ENCODE measurements at regions not wholly inside any gene's neighbourhood (a gene's known extent, or its start where the extent isn't known, plus 50 kb on each side); places are given as distances from the start of the nearest gene placed in this dataset.

GRCh38 chr14:87231336-87232026 lies 761.5 kb downstream of the GALC start:
- H3K56ac ChIP-seq (ENCODE audit: extremely low read depth, insufficient read depth, low read length): no peak overlapping the region
- ATAC-seq (ENCODE audit: low read depth): no peak

More at GRCh38 chr14:87231336-87232026, 761.5 kb downstream of the GALC start:
- Histone ChIP-seq H3K9ac (ENCODE audit: low read depth, low read length) (no peak overlapping the region), H2BK120ac (ENCODE audit: low read depth, low read length) (no peak overlapping the region), H3K23ac (ENCODE audit: low read depth, low read length) (no peak overlapping the region), H3K9me3 (ENCODE audit: control insufficient read depth, insufficient read depth, low read length) (peaks cover 2% of the 10 kb centered on the region; the same call in 1 of the 2 replicates), H3K4me3 (ENCODE audit: insufficient read depth, low read depth, low read length) (no peak overlapping the region), H2AK9ac (replicated peaks; ENCODE audit: low read depth, low read length, poor library complexity) (no peak overlapping the region), H3K4ac (ENCODE audit: low read depth, low read length) (no peak overlapping the region), H3K27ac (ENCODE audit: insufficient read depth, low read length) (no peak overlapping the region), H2BK5ac (ENCODE audit: low read depth, low read length, poor library complexity, severe bottlenecking) (no peak overlapping the region), H2AFZ (replicated peaks; ENCODE audit: low read length, poor library complexity) (no peak overlapping the region), H4K20me1 (ENCODE audit: insufficient read depth, low read length) (no peaks in the 10 kb centered on the region), H3K14ac (replicated peaks; ENCODE audit: low read depth, low read length) (no peak overlapping the region), H2AK5ac (ENCODE audit: low read depth, low read length) (no peak overlapping the region), H4K91ac (ENCODE audit: insufficient read depth, low read depth, low read length) (no peak overlapping the region), H4K8ac (ENCODE audit: low read depth in 2 of 2, low read length in 2 of 2) (no peak overlapping the region), H3K4me2 (ENCODE audit: low read depth, low read length) (no peak overlapping the region), H3K18ac (ENCODE audit: low read depth, low read length) (no peak overlapping the region), H2BK20ac (ENCODE audit: low read depth, low read length) (no peak overlapping the region), H3K27me3 (ENCODE audit: control insufficient read depth, insufficient read depth, low read length) (no peaks in the 10 kb centered on the region), H3K9me1 (ENCODE audit: insufficient read depth, low read length) (no peaks in the 10 kb centered on the region), H2BK15ac (ENCODE audit: low read depth, low read length) (no peak overlapping the region), H3K36me3 (ENCODE audit: control insufficient read depth, insufficient read depth, low read length) (no peaks in the 10 kb centered on the region), H3K79me1 (ENCODE audit: low read depth in 1 of 2, low read length in 2 of 2) (no peaks in the 10 kb centered on the region), H4K5ac (ENCODE audit: low read depth, low read length) (no peak overlapping the region), H3K4me1 (ENCODE audit: control insufficient read depth, insufficient read depth, low read length) (no peaks in the 10 kb centered on the region)
- in situ Hi-C loops (cut with MboI; ENCODE audit: low sequenced_read_pairs) (no loop called here), dilution Hi-C loops (cut with HindIII; ENCODE audit: low sequenced_read_pairs, unreplicated experiment) (no loop called here), intact Hi-C loops (cut with micrococcal nuclease) (no loop called here)
- DNase-seq: no peak
- TF ChIP-seq MAFK (IDR thresholded peaks at IDR 0.05; ENCODE audit: low read depth, low read length) (no peak), CTCF (conservative IDR thresholded peaks at IDR 0.05; ENCODE audit: low read depth, low read length) (no peak), POLR2A (IDR thresholded peaks at IDR 0.05; ENCODE audit: low read depth, low read length) (no peak), RAD21 (IDR thresholded peaks at IDR 0.05; ENCODE audit: low read length) (no peak), SMC3 (IDR thresholded peaks at IDR 0.05; ENCODE audit: low read depth, low read length) (no peak), BHLHE40 (IDR thresholded peaks at IDR 0.05; ENCODE audit: low read depth, low read length) (no peak), FOS (IDR thresholded peaks at IDR 0.05; ENCODE audit: low read depth, low read length) (no peak), CEBPB (IDR thresholded peaks at IDR 0.05; ENCODE audit: low read depth, low read length) (no peak), ELK1 (IDR thresholded peaks at IDR 0.05; ENCODE audit: borderline replicate concordance, low read depth, low read length) (no peak), NFE2L2 (IDR thresholded peaks at IDR 0.05; ENCODE audit: low read depth, low read length) (no peak), MAZ (IDR thresholded peaks at IDR 0.05; ENCODE audit: borderline replicate concordance, low read depth, low read length) (no peak), USF2 (IDR thresholded peaks at IDR 0.05; ENCODE audit: low read depth, low read length) (no peak)
- no CpG with 5 or more reads among the region's 3 CpGs for WGBS, 2 experiments (ENCODE audit: extremely low coverage in 2 of 2, insufficient read length in 1 of 2)
- BruUV-seq (replicated peaks): no TSS peak
- ChIA-PET CTCF (no interaction called here), POLR2A (ENCODE audit: unreplicated experiment) (no interaction called here)

All from IMR-90 (cell line).